ENCODE measurements at regions not wholly inside any gene's neighbourhood (a gene's known extent, or its start where the extent isn't known, plus 50 kb on each side); places are given as distances from the start of the nearest gene placed in this dataset.
A peak's percentile ranks its signal among the peaks of the same experiment; 100 is the strongest.

- TF ChIP-seq, protein P1, sequence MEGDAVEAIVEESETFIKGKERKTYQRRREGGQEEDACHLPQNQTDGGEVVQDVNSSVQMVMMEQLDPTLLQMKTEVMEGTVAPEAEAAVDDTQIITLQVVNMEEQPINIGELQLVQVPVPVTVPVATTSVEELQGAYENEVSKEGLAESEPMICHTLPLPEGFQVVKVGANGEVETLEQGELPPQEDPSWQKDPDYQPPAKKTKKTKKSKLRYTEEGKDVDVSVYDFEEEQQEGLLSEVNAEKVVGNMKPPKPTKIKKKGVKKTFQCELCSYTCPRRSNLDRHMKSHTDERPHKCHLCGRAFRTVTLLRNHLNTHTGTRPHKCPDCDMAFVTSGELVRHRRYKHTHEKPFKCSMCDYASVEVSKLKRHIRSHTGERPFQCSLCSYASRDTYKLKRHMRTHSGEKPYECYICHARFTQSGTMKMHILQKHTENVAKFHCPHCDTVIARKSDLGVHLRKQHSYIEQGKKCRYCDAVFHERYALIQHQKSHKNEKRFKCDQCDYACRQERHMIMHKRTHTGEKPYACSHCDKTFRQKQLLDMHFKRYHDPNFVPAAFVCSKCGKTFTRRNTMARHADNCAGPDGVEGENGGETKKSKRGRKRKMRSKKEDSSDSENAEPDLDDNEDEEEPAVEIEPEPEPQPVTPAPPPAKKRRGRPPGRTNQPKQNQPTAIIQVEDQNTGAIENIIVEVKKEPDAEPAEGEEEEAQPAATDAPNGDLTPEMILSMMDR (conservative IDR thresholded peaks at IDR 0.05), result no peak
- H3K27ac ChIP-seq, result peak overlapping the region; percentile 32; the same call in 1 of the 2 replicates
These were observed 82.2 kb upstream of the DOCK10 start for GRCh38 chr2:225124311-225125017.

GRCh38 chr2:225122583-225123486, 80.6 kb upstream of the DOCK10 start:
- TF ChIP-seq, protein P1 (conservative IDR thresholded peaks at IDR 0.05), result peak; percentile 71
- no peak overlapping the region for H3K27ac ChIP-seq

DNA sequence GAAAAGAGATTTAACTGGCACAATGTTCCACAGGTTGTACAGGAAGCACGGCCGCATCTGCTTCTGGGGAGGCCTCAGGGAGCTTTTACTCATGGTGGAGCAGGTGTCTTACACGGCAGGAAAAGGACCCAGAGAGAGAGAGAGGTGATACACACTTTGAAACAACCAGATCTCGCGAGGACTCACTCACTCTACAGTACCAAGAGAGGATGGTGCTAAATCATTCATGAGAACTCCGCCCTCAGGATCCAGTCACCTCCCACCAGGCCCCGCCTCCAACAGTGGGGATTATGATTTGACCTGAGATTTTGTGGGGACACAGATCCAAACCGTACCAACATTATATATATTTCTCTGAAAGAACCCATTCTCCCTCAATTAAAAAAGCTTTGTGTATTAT, 79.7 kb upstream of the DOCK10 start:
- TF ChIP-seq, protein P1 (conservative IDR thresholded peaks at IDR 0.05), result no peak
- no peak overlapping the region for H3K27ac ChIP-seq

DNA sequence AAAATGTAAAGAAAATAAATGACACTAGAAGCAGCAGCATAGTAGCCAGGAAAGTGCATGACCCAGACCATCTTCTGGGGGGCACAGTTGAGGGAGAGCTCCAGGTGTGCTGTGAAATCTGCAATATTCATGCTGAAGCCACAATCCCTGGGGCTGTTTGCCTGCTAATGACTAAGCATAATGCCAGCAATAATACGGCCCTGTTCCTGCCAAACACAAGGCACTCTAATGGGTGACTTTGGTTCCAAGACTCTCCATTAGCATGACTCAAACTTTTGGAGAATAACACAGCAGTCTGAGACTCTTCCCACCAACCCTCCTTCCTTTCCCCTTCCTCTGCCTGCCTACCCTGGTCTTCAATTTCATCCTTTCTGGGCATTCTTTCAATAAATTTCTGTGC, 77.9 kb upstream of the DOCK10 start:
- H3K27ac ChIP-seq, result no peak overlapping the region
- TF ChIP-seq, protein P1 (conservative IDR thresholded peaks at IDR 0.05), result no peak

GRCh38 chr2:225117051-225117716, 74.9 kb upstream of the DOCK10 start:
- TF ChIP-seq, protein P1 (conservative IDR thresholded peaks at IDR 0.05), result no peak
- no peak overlapping the region for H3K27ac ChIP-seq

DNA sequence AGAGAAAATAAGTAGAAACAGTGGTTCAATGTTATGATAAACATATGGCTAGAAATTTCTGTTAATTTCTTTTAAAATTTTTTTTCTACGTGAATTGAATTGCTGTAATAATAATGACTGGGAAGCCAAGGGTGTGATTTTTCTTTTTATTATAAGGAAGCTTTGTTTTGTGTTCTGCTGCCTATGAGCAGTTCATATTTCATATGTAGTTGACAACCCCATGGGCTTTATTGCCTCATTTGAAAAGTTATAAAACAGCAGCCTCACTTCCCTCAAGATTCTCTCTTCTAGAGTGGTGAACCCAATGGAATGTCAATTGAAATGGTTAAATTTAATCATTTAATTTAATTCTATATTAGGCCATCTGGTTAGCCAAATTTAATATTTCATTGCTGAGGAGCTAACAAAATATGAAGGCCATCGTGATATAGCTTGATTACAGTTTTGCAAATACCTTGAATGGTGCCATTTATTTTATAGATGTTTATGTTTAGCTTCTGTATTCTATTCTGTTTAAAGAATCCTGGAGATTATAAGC, 72.6 kb upstream of the DOCK10 start:
- no peak overlapping the region for H3K27ac ChIP-seq
- TF ChIP-seq, protein P1 (conservative IDR thresholded peaks at IDR 0.05), result no peak

All from VCaP (cell line).